SKM-1 (cell line): ENCODE measurements at regions not wholly inside any gene's neighbourhood (a gene's known extent, or its start where the extent isn't known, plus 50 kb on each side); places are given as distances from the start of the nearest gene placed in this dataset.

Source experiments
- DNase-seq: peaks from one replicate; lab custom pipeline; 2025; ENCODE audit not compliant: unreplicated experiment; lab: John Stamatoyannopoulos, UW

GRCh38 chr22:27110665-27111451 lies 453.5 kb downstream of the MIAT start:
- DNase-seq, result no peak

GRCh38 chr22:27111796-27112672 lies 454.6 kb downstream of the MIAT start:
- DNase-seq, result no peak

- peak; percentile 15 for DNase-seq
Measured at GRCh38 chr22:27113211-27113635, 455.8 kb downstream of the MIAT start.

GRCh38 chr22:27113641-27114040 lies 456.3 kb downstream of the MIAT start:
- no peak for DNase-seq

GRCh38 chr22:27114186-27114585 lies 456.8 kb downstream of the MIAT start:
- no peak for DNase-seq

- no peak for DNase-seq
Measured at GRCh38 chr22:27115410-27115809, 458.0 kb downstream of the MIAT start.

GRCh38 chr22:27115816-27116256 lies 458.4 kb downstream of the MIAT start:
- no peak for DNase-seq

GRCh38 chr22:27116312-27117086 lies 459.1 kb downstream of the MIAT start:
- DNase-seq, result no peak

- DNase-seq, result no peak
Measured at GRCh38 chr22:27120036-27120435, 462.6 kb downstream of the MIAT start.

- no peak for DNase-seq
Measured at GRCh38 chr22:27122574-27122973, 465.2 kb downstream of the MIAT start.

- DNase-seq, result no peak
Measured at GRCh38 chr22:27123880-27124279, 466.5 kb downstream of the MIAT start.

GRCh38 chr22:27124351-27124966 lies 467.1 kb downstream of the MIAT start:
- peak; percentile 33 for DNase-seq

GRCh38 chr22:27125539-27125938 lies 468.2 kb downstream of the MIAT start:
- DNase-seq, result no peak

- DNase-seq, result no peak
Measured at GRCh38 chr22:27127911-27128310, 470.5 kb downstream of the MIAT start.

GRCh38 chr22:27128461-27129085 lies 471.2 kb downstream of the MIAT start:
- no peak for DNase-seq

GRCh38 chr22:27129266-27129665 lies 471.9 kb downstream of the MIAT start:
- DNase-seq, result peak; percentile 18

GRCh38 chr22:27130906-27131305 lies 473.5 kb downstream of the MIAT start:
- DNase-seq, result no peak

- DNase-seq, result no peak
Measured at GRCh38 chr22:27131346-27131745, 474.0 kb downstream of the MIAT start.

GRCh38 chr22:27132400-27132799 lies 475.0 kb downstream of the MIAT start:
- DNase-seq, result no peak

GRCh38 chr22:27133019-27133431 lies 475.6 kb downstream of the MIAT start:
- DNase-seq, result peak; percentile 50
